ENCODE measurements at regions not wholly inside any gene's neighbourhood (a gene's known extent, or its start where the extent isn't known, plus 50 kb on each side); places are given as distances from the start of the nearest gene placed in this dataset.

DNA sequence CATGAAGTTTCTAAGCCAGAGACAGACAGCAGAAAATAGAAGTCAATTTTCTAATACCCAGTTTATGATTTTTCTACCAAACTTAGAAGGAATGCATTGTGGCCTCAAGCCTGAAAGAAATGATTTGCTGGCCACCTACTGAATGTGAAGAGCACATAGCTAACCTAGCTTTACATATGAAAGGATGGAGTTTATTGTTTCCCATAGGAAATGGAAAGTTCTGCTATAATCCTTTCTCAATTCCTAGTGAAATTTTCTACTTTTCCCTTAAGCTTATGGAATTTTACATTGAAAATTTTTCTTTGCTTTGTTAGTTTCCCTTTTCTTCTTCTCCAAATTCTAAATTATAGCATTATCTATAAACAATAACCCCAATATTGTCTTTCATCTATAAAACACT is 110.1 kb downstream of the TMEM167A start:
- TF ChIP-seq, protein P1, sequence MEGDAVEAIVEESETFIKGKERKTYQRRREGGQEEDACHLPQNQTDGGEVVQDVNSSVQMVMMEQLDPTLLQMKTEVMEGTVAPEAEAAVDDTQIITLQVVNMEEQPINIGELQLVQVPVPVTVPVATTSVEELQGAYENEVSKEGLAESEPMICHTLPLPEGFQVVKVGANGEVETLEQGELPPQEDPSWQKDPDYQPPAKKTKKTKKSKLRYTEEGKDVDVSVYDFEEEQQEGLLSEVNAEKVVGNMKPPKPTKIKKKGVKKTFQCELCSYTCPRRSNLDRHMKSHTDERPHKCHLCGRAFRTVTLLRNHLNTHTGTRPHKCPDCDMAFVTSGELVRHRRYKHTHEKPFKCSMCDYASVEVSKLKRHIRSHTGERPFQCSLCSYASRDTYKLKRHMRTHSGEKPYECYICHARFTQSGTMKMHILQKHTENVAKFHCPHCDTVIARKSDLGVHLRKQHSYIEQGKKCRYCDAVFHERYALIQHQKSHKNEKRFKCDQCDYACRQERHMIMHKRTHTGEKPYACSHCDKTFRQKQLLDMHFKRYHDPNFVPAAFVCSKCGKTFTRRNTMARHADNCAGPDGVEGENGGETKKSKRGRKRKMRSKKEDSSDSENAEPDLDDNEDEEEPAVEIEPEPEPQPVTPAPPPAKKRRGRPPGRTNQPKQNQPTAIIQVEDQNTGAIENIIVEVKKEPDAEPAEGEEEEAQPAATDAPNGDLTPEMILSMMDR (IDR thresholded peaks at IDR 0.05) = no peak
- TF ChIP-seq POLR2A (IDR thresholded peaks at IDR 0.05) (no peak), POLR2AphosphoS5 (IDR thresholded peaks at IDR 0.05) (no peak)
